ENCODE measurements at regions not wholly inside any gene's neighbourhood (a gene's known extent, or its start where the extent isn't known, plus 50 kb on each side); places are given as distances from the start of the nearest gene placed in this dataset.

GRCh38 chr4:108555701-108556100, 64.7 kb upstream of the RPL34 start:
- TF ChIP-seq CTCF (IDR thresholded peaks at IDR 0.05) (no peak), POLR2A (IDR thresholded peaks at IDR 0.05) (no peak)

Data from testis (tissue), 2 donors.